ENCODE measurements at regions not wholly inside any gene's neighbourhood (a gene's known extent, or its start where the extent isn't known, plus 50 kb on each side); places are given as distances from the start of the nearest gene placed in this dataset.
"Not testable (repeated sequence)": the region's sequence is repeated elsewhere in the genome, so short reads cannot be mapped to it uniquely, and the experiment has no call there.

GRCh38 chr5:45057564-45057963 is 248.8 kb downstream of the MRPS30 start:
- DNase-seq (ENCODE audit: low read depth in 2 of 2) = no peak

- no peak for DNase-seq (ENCODE audit: low read depth in 2 of 2)
Observed at GRCh38 chr5:45060724-45061123, 252.0 kb downstream of the MRPS30 start.

GRCh38 chr5:45062044-45062443 is 253.3 kb downstream of the MRPS30 start:
- DNase-seq (ENCODE audit: low read depth in 2 of 2) = no peak

- DNase-seq (ENCODE audit: low read depth in 2 of 2) = no peak
Observed at GRCh38 chr5:45081082-45081481, 272.3 kb downstream of the MRPS30 start.

GRCh38 chr5:45089870-45090269 is 281.1 kb downstream of the MRPS30 start:
- no peak for DNase-seq (ENCODE audit: low read depth in 2 of 2)

- DNase-seq (ENCODE audit: low read depth in 2 of 2) = no peak
Observed at GRCh38 chr5:45093377-45093776, 284.6 kb downstream of the MRPS30 start.

- no peak for DNase-seq (ENCODE audit: low read depth in 2 of 2)
Observed at GRCh38 chr5:45094876-45095440, 286.2 kb downstream of the MRPS30 start.

- no peak for DNase-seq (ENCODE audit: low read depth in 2 of 2)
Observed at GRCh38 chr5:45098483-45098882, 289.7 kb downstream of the MRPS30 start.

GRCh38 chr5:45101146-45101545 is 292.4 kb downstream of the MRPS30 start:
- DNase-seq (ENCODE audit: low read depth in 2 of 2) = no peak

- no peak for DNase-seq (ENCODE audit: low read depth in 2 of 2)
Observed at GRCh38 chr5:45105491-45105994, 296.8 kb downstream of the MRPS30 start.

- no peak for DNase-seq (ENCODE audit: low read depth in 2 of 2)
Observed at GRCh38 chr5:45109062-45109461, 300.3 kb downstream of the MRPS30 start.

GRCh38 chr5:45109636-45110035 is 300.9 kb downstream of the MRPS30 start:
- DNase-seq (ENCODE audit: low read depth in 2 of 2) = no peak

GRCh38 chr5:45110399-45110798 is 301.7 kb downstream of the MRPS30 start:
- no peak for DNase-seq (ENCODE audit: low read depth in 2 of 2)

- DNase-seq (ENCODE audit: low read depth in 2 of 2) = no peak
Observed at GRCh38 chr5:45113726-45114125, 305.0 kb downstream of the MRPS30 start.

GRCh38 chr5:45132972-45133371 is 324.2 kb downstream of the MRPS30 start:
- DNase-seq (ENCODE audit: low read depth in 2 of 2) = no peak

- DNase-seq (ENCODE audit: low read depth in 2 of 2) = no peak
Observed at GRCh38 chr5:45162974-45163373, 354.2 kb downstream of the MRPS30 start.

GRCh38 chr5:45171563-45171962 is 362.8 kb downstream of the MRPS30 start:
- no peak for DNase-seq (ENCODE audit: low read depth in 2 of 2)

GRCh38 chr5:45172634-45173033 is 363.9 kb downstream of the MRPS30 start:
- not testable (repeated sequence) for DNase-seq (ENCODE audit: low read depth in 2 of 2)

GRCh38 chr5:45179686-45180085 is 370.9 kb downstream of the MRPS30 start:
- DNase-seq (ENCODE audit: low read depth in 2 of 2) = no peak

GRCh38 chr5:45189042-45189441 is 380.3 kb downstream of the MRPS30 start:
- no peak for DNase-seq (ENCODE audit: low read depth in 2 of 2)

- DNase-seq (ENCODE audit: low read depth in 2 of 2) = no peak
Observed at GRCh38 chr5:45189481-45189880, 380.7 kb downstream of the MRPS30 start.

- DNase-seq (ENCODE audit: low read depth in 2 of 2) = no peak
Observed at GRCh38 chr5:45195026-45195425, 386.3 kb downstream of the MRPS30 start.
